ENCODE measurements at regions not wholly inside any gene's neighbourhood (a gene's known extent, or its start where the extent isn't known, plus 50 kb on each side); places are given as distances from the start of the nearest gene placed in this dataset.

GRCh38 chr10:10389182-10389581 is 628.5 kb upstream of the CELF2 start:
- Histone ChIP-seq H3K9me1 (ENCODE audit: insufficient read depth, low read length) (no peaks in the 10 kb centered on the region), H3K36me3 (ENCODE audit: control insufficient read depth, insufficient read depth, low read length) (no peaks in the 10 kb centered on the region), H3K56ac (ENCODE audit: extremely low read depth, insufficient read depth, low read length) (no peak overlapping the region), H3K14ac (replicated peaks; ENCODE audit: low read depth, low read length) (no peak overlapping the region), H3K27me3 (ENCODE audit: control insufficient read depth, insufficient read depth, low read length) (no peaks in the 10 kb centered on the region), H3K9ac (ENCODE audit: low read depth, low read length) (no peak overlapping the region), H2AK9ac (replicated peaks; ENCODE audit: low read depth, low read length, poor library complexity) (no peak overlapping the region), H3K23ac (ENCODE audit: low read depth, low read length) (no peak overlapping the region), H2BK120ac (ENCODE audit: low read depth, low read length) (no peak overlapping the region), H2AFZ (replicated peaks; ENCODE audit: low read length, poor library complexity) (no peak overlapping the region), H3K79me1 (ENCODE audit: low read depth in 1 of 2, low read length in 2 of 2) (no peaks in the 10 kb centered on the region), H3K4me2 (ENCODE audit: low read depth, low read length) (no peak overlapping the region), H3K27ac (ENCODE audit: insufficient read depth, low read length) (no peak overlapping the region), H2BK15ac (ENCODE audit: low read depth, low read length) (no peak overlapping the region), H3K4me1 (ENCODE audit: control insufficient read depth, insufficient read depth, low read length) (no peaks in the 10 kb centered on the region), H4K20me1 (ENCODE audit: insufficient read depth, low read length) (no peaks in the 10 kb centered on the region), H3K4ac (ENCODE audit: low read depth, low read length) (no peak overlapping the region), H2AK5ac (ENCODE audit: low read depth, low read length) (no peak overlapping the region), H4K5ac (ENCODE audit: low read depth, low read length) (no peak overlapping the region), H3K18ac (ENCODE audit: low read depth, low read length) (no peak overlapping the region), H4K91ac (ENCODE audit: insufficient read depth, low read depth, low read length) (no peak overlapping the region), H3K9me3 (ENCODE audit: control insufficient read depth, insufficient read depth, low read length) (no peaks in the 10 kb centered on the region), H2BK5ac (ENCODE audit: low read depth, low read length, poor library complexity, severe bottlenecking) (no peak overlapping the region), H3K4me3 (ENCODE audit: insufficient read depth, low read depth, low read length) (no peak overlapping the region), H4K8ac (ENCODE audit: low read depth in 2 of 2, low read length in 2 of 2) (no peak overlapping the region), H2BK20ac (ENCODE audit: low read depth, low read length) (no peak overlapping the region)
- intact Hi-C loops (cut with micrococcal nuclease), result no loop called here
- TF ChIP-seq MAFK (IDR thresholded peaks at IDR 0.05; ENCODE audit: low read depth, low read length) (no peak), FOS (IDR thresholded peaks at IDR 0.05; ENCODE audit: low read depth, low read length) (no peak), CEBPB (IDR thresholded peaks at IDR 0.05; ENCODE audit: low read depth, low read length) (no peak), MAZ (IDR thresholded peaks at IDR 0.05; ENCODE audit: borderline replicate concordance, low read depth, low read length) (no peak), POLR2A (IDR thresholded peaks at IDR 0.05; ENCODE audit: low read depth, low read length) (no peak), RFX5 (IDR thresholded peaks at IDR 0.05; ENCODE audit: low read depth, low read length) (no peak), NFE2L2 (IDR thresholded peaks at IDR 0.05; ENCODE audit: low read depth, low read length) (no peak)
- TF ChIP-seq, protein P1, sequence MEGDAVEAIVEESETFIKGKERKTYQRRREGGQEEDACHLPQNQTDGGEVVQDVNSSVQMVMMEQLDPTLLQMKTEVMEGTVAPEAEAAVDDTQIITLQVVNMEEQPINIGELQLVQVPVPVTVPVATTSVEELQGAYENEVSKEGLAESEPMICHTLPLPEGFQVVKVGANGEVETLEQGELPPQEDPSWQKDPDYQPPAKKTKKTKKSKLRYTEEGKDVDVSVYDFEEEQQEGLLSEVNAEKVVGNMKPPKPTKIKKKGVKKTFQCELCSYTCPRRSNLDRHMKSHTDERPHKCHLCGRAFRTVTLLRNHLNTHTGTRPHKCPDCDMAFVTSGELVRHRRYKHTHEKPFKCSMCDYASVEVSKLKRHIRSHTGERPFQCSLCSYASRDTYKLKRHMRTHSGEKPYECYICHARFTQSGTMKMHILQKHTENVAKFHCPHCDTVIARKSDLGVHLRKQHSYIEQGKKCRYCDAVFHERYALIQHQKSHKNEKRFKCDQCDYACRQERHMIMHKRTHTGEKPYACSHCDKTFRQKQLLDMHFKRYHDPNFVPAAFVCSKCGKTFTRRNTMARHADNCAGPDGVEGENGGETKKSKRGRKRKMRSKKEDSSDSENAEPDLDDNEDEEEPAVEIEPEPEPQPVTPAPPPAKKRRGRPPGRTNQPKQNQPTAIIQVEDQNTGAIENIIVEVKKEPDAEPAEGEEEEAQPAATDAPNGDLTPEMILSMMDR (conservative IDR thresholded peaks at IDR 0.05; ENCODE audit: low read depth, low read length), result no peak
- ATAC-seq (ENCODE audit: low read depth) (no peak), DNase-seq (no peak)
- no TSS peak for BruUV-seq (replicated peaks)
- dilution Hi-C loops (cut with HindIII; ENCODE audit: low sequenced_read_pairs, unreplicated experiment), result no loop called here
- CTCF ChIA-PET, result interaction anchor here (0.6 kb wide), 1 partner anchor 1056 kb away, joined by 9 read pairs; no protein-coding TSS in a partner anchor
- WGBS, 2 experiments (ENCODE audit: extremely low coverage in 2 of 2, insufficient read length in 1 of 2), result 100% methylated on average over 1 of the region's 4 CpGs; no CpG with 5 or more reads in 1 of the 2 experiments
- POLR2A ChIA-PET (ENCODE audit: unreplicated experiment), result no interaction called here
- in situ Hi-C loops (cut with MboI; ENCODE audit: low sequenced_read_pairs), result no loop called here

Data from IMR-90 (cell line).